ENCODE measurements at regions not wholly inside any gene's neighbourhood (a gene's known extent, or its start where the extent isn't known, plus 50 kb on each side); places are given as distances from the start of the nearest gene placed in this dataset.

- no peak overlapping the region for H3K4me3 ChIP-seq
- no peaks in the 10 kb centered on the region for H3K9me3 ChIP-seq
- 92 to 100% methylated on average over 5 of the region's 5 CpGs for WGBS, 2 donors
- no peaks in the 10 kb centered on the region for H3K4me1 ChIP-seq
- no peaks in the 10 kb centered on the region for H3K36me3 ChIP-seq (ENCODE audit: low read depth, missing control alignments)
- no peak for DNase-seq
- H3K27ac ChIP-seq = no peak overlapping the region
- no peak for TF ChIP-seq POLR2A (IDR thresholded peaks at IDR 0.05)
- TF ChIP-seq, protein P1, sequence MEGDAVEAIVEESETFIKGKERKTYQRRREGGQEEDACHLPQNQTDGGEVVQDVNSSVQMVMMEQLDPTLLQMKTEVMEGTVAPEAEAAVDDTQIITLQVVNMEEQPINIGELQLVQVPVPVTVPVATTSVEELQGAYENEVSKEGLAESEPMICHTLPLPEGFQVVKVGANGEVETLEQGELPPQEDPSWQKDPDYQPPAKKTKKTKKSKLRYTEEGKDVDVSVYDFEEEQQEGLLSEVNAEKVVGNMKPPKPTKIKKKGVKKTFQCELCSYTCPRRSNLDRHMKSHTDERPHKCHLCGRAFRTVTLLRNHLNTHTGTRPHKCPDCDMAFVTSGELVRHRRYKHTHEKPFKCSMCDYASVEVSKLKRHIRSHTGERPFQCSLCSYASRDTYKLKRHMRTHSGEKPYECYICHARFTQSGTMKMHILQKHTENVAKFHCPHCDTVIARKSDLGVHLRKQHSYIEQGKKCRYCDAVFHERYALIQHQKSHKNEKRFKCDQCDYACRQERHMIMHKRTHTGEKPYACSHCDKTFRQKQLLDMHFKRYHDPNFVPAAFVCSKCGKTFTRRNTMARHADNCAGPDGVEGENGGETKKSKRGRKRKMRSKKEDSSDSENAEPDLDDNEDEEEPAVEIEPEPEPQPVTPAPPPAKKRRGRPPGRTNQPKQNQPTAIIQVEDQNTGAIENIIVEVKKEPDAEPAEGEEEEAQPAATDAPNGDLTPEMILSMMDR (IDR thresholded peaks at IDR 0.05) = no peak
- H3K27me3 ChIP-seq = no peaks in the 10 kb centered on the region
- intact Hi-C loops (cut with DNase I; ENCODE audit: low total_unique reads) = loop anchor here (10.0 kb wide), 1 partner anchor 165 kb away; no protein-coding TSS in a partner anchor
These were observed 90.4 kb downstream of the IRF8 start for GRCh38 chr16:85989376-85989775.

- WGBS, 2 donors = 63 to 71% methylated on average over 15 of the region's 15 CpGs
- no peak overlapping the region for H3K27ac ChIP-seq
- H3K27me3 ChIP-seq = no peaks in the 10 kb centered on the region
- H3K4me1 ChIP-seq = peaks cover 5% of the 10 kb centered on the region
- no peaks in the 10 kb centered on the region for H3K36me3 ChIP-seq (ENCODE audit: low read depth, missing control alignments)
- intact Hi-C loops (cut with DNase I; ENCODE audit: low total_unique reads) = loop anchor here (10.0 kb wide), 1 partner anchor 165 kb away; no protein-coding TSS in a partner anchor
- no peak for TF ChIP-seq POLR2A (IDR thresholded peaks at IDR 0.05)
- TF ChIP-seq, protein P1 (IDR thresholded peaks at IDR 0.05) = no peak
- no peaks in the 10 kb centered on the region for H3K9me3 ChIP-seq
- no peak for DNase-seq
- H3K4me3 ChIP-seq = no peak overlapping the region
These were observed 91.1 kb downstream of the IRF8 start for GRCh38 chr16:85989863-85990643.

GRCh38 chr16:85990861-85991301 is 91.9 kb downstream of the IRF8 start:
- H3K4me3 ChIP-seq = no peak overlapping the region
- intact Hi-C loops (cut with DNase I; ENCODE audit: low total_unique reads) = no loop called here

DNA sequence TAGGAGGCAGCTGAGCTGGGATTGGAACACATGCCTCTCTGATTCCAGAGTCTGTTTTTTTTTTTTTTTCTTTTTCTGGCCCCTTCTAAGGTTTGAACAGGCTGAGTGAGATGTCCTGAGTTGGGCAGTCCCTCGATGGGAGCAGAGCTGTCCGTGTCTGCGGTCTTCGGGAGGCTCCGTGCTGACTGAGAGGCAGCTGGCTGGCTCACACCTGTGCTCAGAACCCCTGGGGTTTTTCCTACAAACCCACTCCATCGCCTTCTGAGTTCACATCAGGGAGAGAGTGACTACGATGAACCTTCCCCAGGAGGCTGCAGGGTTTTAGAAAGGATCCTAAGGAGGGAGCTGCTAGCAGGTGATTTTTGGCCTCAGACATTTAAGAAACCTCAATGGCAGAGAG is 92.5 kb downstream of the IRF8 start:
- 92 to 95% methylated on average over 7 of the region's 7 CpGs for whole genome bisulfite sequencing, 2 donors
- no peaks in the 10 kb centered on the region for H3K36me3 ChIP-seq (ENCODE audit: low read depth, missing control alignments)
- H3K27me3 ChIP-seq = no peaks in the 10 kb centered on the region
- peaks cover 5% of the 10 kb centered on the region for H3K4me1 ChIP-seq
- no peak for TF ChIP-seq POLR2A (IDR thresholded peaks at IDR 0.05)
- TF ChIP-seq, protein P1 (IDR thresholded peaks at IDR 0.05) = no peak
- no peak overlapping the region for H3K4me3 ChIP-seq
- H3K27ac ChIP-seq = no peak overlapping the region
- DNase-seq = no peak
- intact Hi-C loops (cut with DNase I; ENCODE audit: low total_unique reads) = no loop called here
- no peaks in the 10 kb centered on the region for H3K9me3 ChIP-seq

More at GRCh38 chr16:85990861-85991301, 91.9 kb downstream of the IRF8 start:
- no peaks in the 10 kb centered on the region for H3K27me3 ChIP-seq
- 94 to 95% methylated on average over 12 of the region's 12 CpGs for WGBS, 2 donors
- no peaks in the 10 kb centered on the region for H3K36me3 ChIP-seq (ENCODE audit: low read depth, missing control alignments)
- DNase-seq = no peak
- H3K9me3 ChIP-seq = no peaks in the 10 kb centered on the region
- no peak overlapping the region for H3K27ac ChIP-seq
- H3K4me1 ChIP-seq = peaks cover 5% of the 10 kb centered on the region
- no peak for TF ChIP-seq POLR2A (IDR thresholded peaks at IDR 0.05)
- TF ChIP-seq, protein P1 (IDR thresholded peaks at IDR 0.05) = no peak

DNA sequence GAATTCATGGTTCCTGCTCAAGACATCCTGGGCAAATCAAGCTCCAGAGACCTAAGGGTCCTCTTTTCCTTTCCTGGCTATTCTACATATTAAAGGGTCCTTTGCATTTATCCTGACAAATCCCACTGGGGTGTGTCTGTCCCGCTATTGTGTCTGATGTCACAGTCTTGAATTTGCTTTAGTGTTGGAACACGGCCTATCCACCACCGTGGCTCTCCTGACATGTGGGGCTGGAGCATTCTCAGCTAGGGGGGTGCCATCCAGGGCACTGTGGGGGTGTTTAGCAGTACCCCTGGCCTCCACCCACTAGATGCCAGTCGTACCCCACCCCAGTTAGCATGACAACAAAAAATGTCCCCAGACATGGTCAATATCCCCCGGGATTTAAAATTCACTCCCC is 92.9 kb downstream of the IRF8 start:
- no peaks in the 10 kb centered on the region for H3K36me3 ChIP-seq (ENCODE audit: low read depth, missing control alignments)
- H3K4me1 ChIP-seq = peaks cover 5% of the 10 kb centered on the region
- TF ChIP-seq, protein P1 (IDR thresholded peaks at IDR 0.05) = no peak
- no peak for TF ChIP-seq POLR2A (IDR thresholded peaks at IDR 0.05)
- H3K27ac ChIP-seq = no peak overlapping the region
- H3K4me3 ChIP-seq = no peak overlapping the region
- H3K27me3 ChIP-seq = no peaks in the 10 kb centered on the region
- intact Hi-C loops (cut with DNase I; ENCODE audit: low total_unique reads) = no loop called here
- no peaks in the 10 kb centered on the region for H3K9me3 ChIP-seq
- DNase-seq = no peak
- WGBS, 2 donors = 83 to 90% methylated on average over 5 of the region's 5 CpGs

Data from testis (tissue), 2 donors.